ENCODE measurements at regions not wholly inside any gene's neighbourhood (a gene's known extent, or its start where the extent isn't known, plus 50 kb on each side); places are given as distances from the start of the nearest gene placed in this dataset.

DNA sequence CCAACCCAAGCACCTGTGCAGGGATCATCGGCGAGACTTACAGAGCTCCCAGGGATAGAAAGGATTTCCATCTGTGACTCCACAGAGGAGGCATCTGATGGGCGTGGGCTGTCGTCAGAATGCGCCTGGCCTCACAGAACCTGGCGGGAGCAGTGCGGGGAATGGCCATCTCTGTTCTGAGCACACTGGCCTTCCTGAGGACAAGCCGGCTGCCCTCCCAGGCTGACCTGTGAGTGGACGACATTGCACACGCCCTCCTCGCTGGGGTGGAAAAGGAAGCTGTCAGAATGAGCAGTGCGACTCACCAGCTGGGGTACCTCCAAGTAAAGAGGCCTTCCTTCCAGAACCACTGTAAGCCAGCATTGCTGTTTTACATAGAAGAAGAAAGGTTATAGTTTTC is 234.6 kb upstream of the PITRM1 start:
- TF ChIP-seq, protein P1, sequence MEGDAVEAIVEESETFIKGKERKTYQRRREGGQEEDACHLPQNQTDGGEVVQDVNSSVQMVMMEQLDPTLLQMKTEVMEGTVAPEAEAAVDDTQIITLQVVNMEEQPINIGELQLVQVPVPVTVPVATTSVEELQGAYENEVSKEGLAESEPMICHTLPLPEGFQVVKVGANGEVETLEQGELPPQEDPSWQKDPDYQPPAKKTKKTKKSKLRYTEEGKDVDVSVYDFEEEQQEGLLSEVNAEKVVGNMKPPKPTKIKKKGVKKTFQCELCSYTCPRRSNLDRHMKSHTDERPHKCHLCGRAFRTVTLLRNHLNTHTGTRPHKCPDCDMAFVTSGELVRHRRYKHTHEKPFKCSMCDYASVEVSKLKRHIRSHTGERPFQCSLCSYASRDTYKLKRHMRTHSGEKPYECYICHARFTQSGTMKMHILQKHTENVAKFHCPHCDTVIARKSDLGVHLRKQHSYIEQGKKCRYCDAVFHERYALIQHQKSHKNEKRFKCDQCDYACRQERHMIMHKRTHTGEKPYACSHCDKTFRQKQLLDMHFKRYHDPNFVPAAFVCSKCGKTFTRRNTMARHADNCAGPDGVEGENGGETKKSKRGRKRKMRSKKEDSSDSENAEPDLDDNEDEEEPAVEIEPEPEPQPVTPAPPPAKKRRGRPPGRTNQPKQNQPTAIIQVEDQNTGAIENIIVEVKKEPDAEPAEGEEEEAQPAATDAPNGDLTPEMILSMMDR (IDR thresholded peaks at IDR 0.05 in 4 of 5, conservative IDR thresholded peaks at IDR 0.05 in 1 of 5), result no peak
- no peak for TF ChIP-seq POLR2A (IDR thresholded peaks at IDR 0.05)

All from gastrocnemius medialis (tissue), 4 donors.